ENCODE measurements at regions not wholly inside any gene's neighbourhood (a gene's known extent, or its start where the extent isn't known, plus 50 kb on each side); places are given as distances from the start of the nearest gene placed in this dataset.

- TF ChIP-seq, protein P1, sequence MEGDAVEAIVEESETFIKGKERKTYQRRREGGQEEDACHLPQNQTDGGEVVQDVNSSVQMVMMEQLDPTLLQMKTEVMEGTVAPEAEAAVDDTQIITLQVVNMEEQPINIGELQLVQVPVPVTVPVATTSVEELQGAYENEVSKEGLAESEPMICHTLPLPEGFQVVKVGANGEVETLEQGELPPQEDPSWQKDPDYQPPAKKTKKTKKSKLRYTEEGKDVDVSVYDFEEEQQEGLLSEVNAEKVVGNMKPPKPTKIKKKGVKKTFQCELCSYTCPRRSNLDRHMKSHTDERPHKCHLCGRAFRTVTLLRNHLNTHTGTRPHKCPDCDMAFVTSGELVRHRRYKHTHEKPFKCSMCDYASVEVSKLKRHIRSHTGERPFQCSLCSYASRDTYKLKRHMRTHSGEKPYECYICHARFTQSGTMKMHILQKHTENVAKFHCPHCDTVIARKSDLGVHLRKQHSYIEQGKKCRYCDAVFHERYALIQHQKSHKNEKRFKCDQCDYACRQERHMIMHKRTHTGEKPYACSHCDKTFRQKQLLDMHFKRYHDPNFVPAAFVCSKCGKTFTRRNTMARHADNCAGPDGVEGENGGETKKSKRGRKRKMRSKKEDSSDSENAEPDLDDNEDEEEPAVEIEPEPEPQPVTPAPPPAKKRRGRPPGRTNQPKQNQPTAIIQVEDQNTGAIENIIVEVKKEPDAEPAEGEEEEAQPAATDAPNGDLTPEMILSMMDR (conservative IDR thresholded peaks at IDR 0.05 in 1 of 2, IDR thresholded peaks at IDR 0.05 in 1 of 2; ENCODE audit: low read depth in 1 of 2, low read length in 2 of 2): no peak
- no peak for TF ChIP-seq EZH2 (IDR thresholded peaks at IDR 0.05; ENCODE audit: low read length, missing control alignments)
These were observed 286.2 kb upstream of the SGK1 start for GRCh38 chr6:134604014-134604676.
